GM20000 (cell line): ENCODE measurements at regions not wholly inside any gene's neighbourhood (a gene's known extent, or its start where the extent isn't known, plus 50 kb on each side); places are given as distances from the start of the nearest gene placed in this dataset.

ENCODE experiments used
- DNase-seq: peaks from one replicate; pipeline ENCODE4 v3.0.0; 2012; ENCODE audit warnings: low spot score
- CTCF ChIP-seq: IDR thresholded peaks from 2 replicates; pipeline ENCODE4 v1.5.1; 2012; ENCODE audit warnings: mild to moderate bottlenecking, control low read depth; ENCODE audit errors: extremely low read depth, missing control alignments

DNA sequence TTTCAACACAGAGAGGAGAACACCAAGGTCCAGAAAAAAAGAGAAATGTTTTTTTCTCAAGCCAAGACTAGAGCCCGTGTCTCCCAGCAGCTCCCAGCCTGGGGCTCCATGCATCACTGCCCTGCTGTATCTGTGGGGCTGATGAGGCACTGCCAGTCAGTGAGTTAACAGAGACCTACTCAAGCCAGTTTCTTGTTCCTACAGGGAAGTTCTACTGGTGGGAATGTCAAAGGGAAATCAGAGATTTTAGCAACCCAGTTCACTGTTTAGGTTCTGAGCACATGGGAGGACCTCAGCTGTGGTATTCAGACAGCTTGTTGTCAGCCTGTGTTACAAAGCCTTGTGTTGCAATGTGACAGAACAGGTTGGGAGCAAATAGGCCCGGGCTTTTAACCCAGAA is 234.3 kb downstream of the TLE3 start:
- no peak for DNase-seq
- TF ChIP-seq CTCF, result no peak

- no peak for DNase-seq
- TF ChIP-seq CTCF, result no peak
Measured at GRCh38 chr15:69865369-69865768, 232.3 kb downstream of the TLE3 start.

GRCh38 chr15:69868756-69869155 is 229.0 kb downstream of the TLE3 start:
- DNase-seq, result no peak
- TF ChIP-seq CTCF, result no peak

DNA sequence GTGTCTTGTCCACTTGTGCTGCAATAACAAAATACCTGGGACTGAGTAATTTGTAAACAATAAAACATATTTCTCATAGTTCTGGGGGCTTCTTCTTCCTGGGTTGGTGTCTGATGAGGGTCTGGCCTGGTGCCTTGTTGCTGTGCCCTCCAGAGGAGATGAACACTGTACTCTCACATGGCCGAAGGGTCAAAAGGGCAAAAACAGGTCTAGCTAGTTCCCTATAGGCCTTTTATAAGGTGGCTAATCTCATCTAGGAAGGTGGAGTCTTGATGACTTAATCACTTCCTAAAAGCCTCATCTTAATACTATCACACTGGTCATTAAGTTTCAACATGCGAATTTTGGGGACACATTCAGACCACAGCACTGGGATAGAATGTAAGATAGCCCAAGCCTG is 228.4 kb downstream of the TLE3 start:
- TF ChIP-seq CTCF, result no peak
- DNase-seq, result no peak

GRCh38 chr15:69869881-69870505 is 227.7 kb downstream of the TLE3 start:
- DNase-seq, result no peak
- TF ChIP-seq CTCF, result no peak

DNA sequence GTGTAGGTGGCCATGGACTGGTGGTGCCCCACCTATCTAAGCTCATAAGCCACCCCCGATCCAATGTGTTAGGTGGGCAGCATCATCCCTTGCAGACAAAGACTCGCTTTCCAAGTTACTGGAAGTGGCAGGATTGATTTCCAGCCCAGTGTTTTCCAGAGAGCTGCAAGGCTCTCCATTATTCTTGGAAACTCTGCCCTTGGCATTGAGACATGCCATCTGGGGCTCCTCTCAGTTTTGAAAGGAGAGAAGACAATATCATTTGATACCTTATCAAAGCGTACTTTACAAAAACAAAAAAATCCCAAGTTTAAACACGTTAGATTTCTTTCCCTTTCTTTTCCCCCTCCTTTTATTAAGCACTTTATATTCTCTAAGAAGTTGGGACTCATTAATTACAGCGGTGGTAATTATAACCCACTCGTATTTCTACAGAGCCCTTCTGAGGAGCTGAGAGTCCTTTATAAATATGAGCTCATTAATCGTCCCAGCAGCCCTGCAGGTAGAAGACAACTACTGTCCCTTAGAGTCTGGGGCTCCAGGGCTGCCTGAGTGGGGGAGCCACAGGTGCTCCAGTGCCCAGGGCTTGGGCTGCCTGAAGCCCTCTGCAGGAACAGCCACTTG is 226.1 kb downstream of the TLE3 start:
- TF ChIP-seq CTCF, result no peak
- no peak for DNase-seq

DNA sequence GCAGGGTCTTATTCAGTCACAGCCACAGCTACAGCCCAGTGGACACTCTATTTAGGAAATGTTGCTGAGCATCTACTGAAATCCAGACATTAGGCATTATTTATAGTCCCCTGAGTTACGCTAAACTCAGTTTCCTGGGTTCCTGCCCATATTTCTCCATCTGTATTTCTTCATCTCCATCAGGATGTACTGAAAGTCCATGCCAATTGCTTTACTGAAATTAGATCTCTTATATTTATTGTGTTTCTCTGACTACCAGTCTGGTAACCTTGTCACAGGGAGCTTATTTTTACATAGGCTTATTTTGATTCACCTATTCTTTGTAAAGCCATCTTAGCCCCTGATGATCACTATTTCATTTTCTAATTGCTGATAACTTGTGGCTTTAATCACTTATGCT is 223.9 kb downstream of the TLE3 start:
- DNase-seq, result no peak
- no peak for TF ChIP-seq CTCF
